ENCODE measurements at regions not wholly inside any gene's neighbourhood (a gene's known extent, or its start where the extent isn't known, plus 50 kb on each side); places are given as distances from the start of the nearest gene placed in this dataset.

DNA sequence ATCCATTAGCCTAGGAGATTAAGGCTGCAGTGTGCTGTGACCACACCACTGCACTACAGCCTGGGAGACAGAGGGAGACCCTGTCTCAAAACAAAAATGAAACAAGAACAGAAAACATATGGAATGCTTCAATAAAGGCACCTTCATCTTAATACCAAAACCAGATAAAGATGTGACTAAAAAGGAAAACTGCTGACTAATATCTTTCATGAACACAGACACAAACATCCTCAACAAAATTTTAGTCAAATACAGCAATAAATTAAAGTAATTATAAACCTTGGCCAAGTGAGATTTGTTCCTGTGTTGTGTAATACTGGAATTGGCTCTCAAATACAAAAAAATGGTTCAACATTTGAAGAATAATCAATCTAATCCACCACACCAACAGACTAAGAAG, 103.5 kb downstream of the PRR20E start:
- Histone ChIP-seq H3K27me3 (no peaks in the 10 kb centered on the region), H3K27ac (no peak overlapping the region), H3K36me3 (replicated peaks in 1 of 2) (no peaks in the 10 kb centered on the region), H3K4me3 (no peak overlapping the region), H3K4me1 (replicated peaks in 1 of 2) (no peaks in the 10 kb centered on the region), H3K9me3 (replicated peaks in 1 of 3) (peaks cover 0 to under 1% (median 0%) of the 10 kb centered on the region in 3 donors)
- no peak for TF ChIP-seq POLR2A (IDR thresholded peaks at IDR 0.05)
- TF ChIP-seq, protein P1, sequence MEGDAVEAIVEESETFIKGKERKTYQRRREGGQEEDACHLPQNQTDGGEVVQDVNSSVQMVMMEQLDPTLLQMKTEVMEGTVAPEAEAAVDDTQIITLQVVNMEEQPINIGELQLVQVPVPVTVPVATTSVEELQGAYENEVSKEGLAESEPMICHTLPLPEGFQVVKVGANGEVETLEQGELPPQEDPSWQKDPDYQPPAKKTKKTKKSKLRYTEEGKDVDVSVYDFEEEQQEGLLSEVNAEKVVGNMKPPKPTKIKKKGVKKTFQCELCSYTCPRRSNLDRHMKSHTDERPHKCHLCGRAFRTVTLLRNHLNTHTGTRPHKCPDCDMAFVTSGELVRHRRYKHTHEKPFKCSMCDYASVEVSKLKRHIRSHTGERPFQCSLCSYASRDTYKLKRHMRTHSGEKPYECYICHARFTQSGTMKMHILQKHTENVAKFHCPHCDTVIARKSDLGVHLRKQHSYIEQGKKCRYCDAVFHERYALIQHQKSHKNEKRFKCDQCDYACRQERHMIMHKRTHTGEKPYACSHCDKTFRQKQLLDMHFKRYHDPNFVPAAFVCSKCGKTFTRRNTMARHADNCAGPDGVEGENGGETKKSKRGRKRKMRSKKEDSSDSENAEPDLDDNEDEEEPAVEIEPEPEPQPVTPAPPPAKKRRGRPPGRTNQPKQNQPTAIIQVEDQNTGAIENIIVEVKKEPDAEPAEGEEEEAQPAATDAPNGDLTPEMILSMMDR (IDR thresholded peaks at IDR 0.05) = no peak
- no peak for DNase-seq
- intact Hi-C loops (cut with DNase I) = no loop called here

DNA sequence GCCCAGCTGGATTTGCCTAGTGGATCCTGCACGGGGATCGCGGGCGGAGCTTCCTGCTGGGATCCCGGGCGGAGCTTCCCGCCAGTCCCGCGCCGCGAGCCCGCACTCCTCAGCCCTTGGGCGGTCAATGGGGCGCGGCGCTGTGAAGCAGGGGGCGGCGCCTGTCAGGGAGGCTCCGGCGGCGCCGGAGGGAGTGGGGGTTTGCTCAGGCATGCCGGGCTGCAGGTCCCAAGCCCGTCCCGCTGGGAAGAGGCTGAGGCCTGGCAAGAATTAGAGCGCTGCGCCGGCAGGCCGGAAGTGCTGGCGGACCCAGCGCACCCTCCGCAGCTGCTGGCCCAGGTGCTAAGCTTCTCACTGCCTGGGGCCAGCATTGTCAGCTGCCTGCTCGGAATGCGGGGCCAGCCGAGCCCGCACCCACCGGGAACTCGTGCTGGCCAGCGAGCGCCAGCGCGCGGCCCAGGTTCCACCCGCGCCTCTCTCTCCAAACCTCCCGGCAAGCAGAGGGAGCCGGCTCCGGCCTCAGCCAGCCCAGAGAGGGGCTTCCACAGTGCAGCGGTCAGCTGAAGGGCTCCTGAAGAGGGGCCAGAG, 119.6 kb downstream of the PRR20E start:
- intact Hi-C loops (cut with DNase I) = no loop called here
- DNase-seq = peak in 1 of 7 donors; percentile 12
- 93 to 96% (median 95%) methylated on average over 3 to 49 of the region's 49 CpGs for WGBS, 4 donors
- Histone ChIP-seq H3K4me3 (no peak overlapping the region), H3K4me1 (replicated peaks in 1 of 2) (no peaks in the 10 kb centered on the region), H3K27ac (no peak overlapping the region), H3K9me3 (replicated peaks in 1 of 3) (no peaks in the 10 kb centered on the region), H3K27me3 (no peaks in the 10 kb centered on the region), H3K36me3 (replicated peaks in 1 of 2) (no peaks in the 10 kb centered on the region)
- no peak for TF ChIP-seq POLR2A (IDR thresholded peaks at IDR 0.05)
- TF ChIP-seq, protein P1 (IDR thresholded peaks at IDR 0.05) = no peak

- Histone ChIP-seq H3K9me3 (replicated peaks in 1 of 3) (no peaks in the 10 kb centered on the region), H3K36me3 (replicated peaks in 1 of 2) (no peaks in the 10 kb centered on the region), H3K4me1 (replicated peaks in 1 of 2) (no peaks in the 10 kb centered on the region), H3K4me3 (no peak overlapping the region), H3K27me3 (no peaks in the 10 kb centered on the region), H3K27ac (no peak overlapping the region)
- intact Hi-C loops (cut with DNase I) = no loop called here
- 36 to 45% (median 41%) methylated on average over 1 of the region's 1 CpG for WGBS, 4 donors
- no peak for TF ChIP-seq POLR2A (IDR thresholded peaks at IDR 0.05)
- TF ChIP-seq, protein P1 (IDR thresholded peaks at IDR 0.05) = no peak
- no peak for DNase-seq
These were observed 135.6 kb downstream of the PRR20E start for GRCh38 chr13:57302604-57303003.

GRCh38 chr13:57311009-57311586, 144.1 kb downstream of the PRR20E start:
- no peaks in the 10 kb centered on the region for H3K9me3 ChIP-seq (replicated peaks in 1 of 3)

More at GRCh38 chr13:57311009-57311586, 144.1 kb downstream of the PRR20E start:
- H3K36me3 ChIP-seq (replicated peaks in 1 of 2) = no peaks in the 10 kb centered on the region
- H3K4me1 ChIP-seq (replicated peaks in 1 of 2) = no peaks in the 10 kb centered on the region
- H3K27me3 ChIP-seq = no peaks in the 10 kb centered on the region
- TF ChIP-seq, protein P1 (IDR thresholded peaks at IDR 0.05) = no peak
- intact Hi-C loops (cut with DNase I) = no loop called here
- H3K4me3 ChIP-seq = no peak overlapping the region
- WGBS, 4 donors = 54 to 60% (median 56%) methylated on average over 12 to 15 of the region's 15 CpGs
- DNase-seq = no peak
- H3K27ac ChIP-seq = no peak overlapping the region

Measured in adrenal gland (tissue), 9 donors.